HepG2 (cell line): ENCODE measurements at regions not wholly inside any gene's neighbourhood (a gene's known extent, or its start where the extent isn't known, plus 50 kb on each side); places are given as distances from the start of the nearest gene placed in this dataset.

Source experiments
- ATAC-seq: fragments of 200-7000 bp; cut with Tn5 transposase; 3 replicates; pipeline ENCODE4 v1.9.1; 2020; ENCODE audit warnings: mild to moderate bottlenecking, moderate library complexity
- BruUV-seq: library from RNA; stranded (reverse); fragments of 400-500 nt; replicated peaks from 2 replicates; lab custom pipeline; 2021; lab: Mats Ljungman, UMichigan
- CTCF ChIA-PET: fragments of 300-600 bp; formaldehyde crosslinking; extraction: SDS; loops from one replicate; lab custom pipeline; 2021; ENCODE audit warnings: low total read pairs, inconsistent platforms, low intra/inter-chr PET ratio; lab: Yijun Ruan, JAX
- POLR2A ChIA-PET: fragments of 350-600 bp; sonication (Branson Sonifier 250); formaldehyde crosslinking; loops from one replicate; lab custom pipeline; 2020; ENCODE audit warnings: antibody characterized with exemption, inconsistent platforms; lab: Yijun Ruan, JAX
- DNase-seq: peaks from one replicate; pipeline ENCODE4 v3.0.0-alpha.2; 2015; ENCODE audit warnings: low spot score
- FAIRE-seq: peaks from 3 replicates; lab custom pipeline; 2011; peaks lifted over from hg19 to GRCh38; lab: Jason Lieb, UNC
- H2AFZ ChIP-seq: one replicate; pipeline ENCODE4 v1.6.1; 2011; ENCODE audit warnings: low read length, inconsistent platforms
- H3K27ac ChIP-seq: fragments of 300-600 bp; 3 replicates; pipeline ENCODE4 v1.8.0; 2011; ENCODE audit warnings: mixed run types, mild to moderate bottlenecking, mixed read lengths, low read length, inconsistent platforms; ENCODE audit not compliant: insufficient read depth; ENCODE audit errors: extremely low read length
- H3K27me3 ChIP-seq, 2 experiments: fragments of 200-600 bp in 1 of 2; 2 replicates in 1 of 2; 3 replicates in 1 of 2; pipeline versions ENCODE4 v1.6.0 to v1.8.0; 2011; ENCODE audit warnings: low read length in 2 of 2, mild to moderate bottlenecking in 2 of 2, moderate library complexity in 2 of 2, inconsistent platforms in 1 of 2; ENCODE audit not compliant: insufficient read depth in 2 of 2, control insufficient read depth in 1 of 2
- H3K36me3 ChIP-seq, 2 experiments: fragments of 200-600 bp in 1 of 2; replicated peaks in 1 of 2; 2 replicates in 1 of 2; 3 replicates in 1 of 2; pipeline versions ENCODE4 v1.5.1 to v1.8.0; 2011; ENCODE audit warnings: low read length in 2 of 2, inconsistent platforms in 1 of 2; ENCODE audit not compliant: insufficient read depth in 2 of 2, control insufficient read depth in 1 of 2
- H3K4me1 ChIP-seq: 2 replicates; pipeline ENCODE4 v1.5.1; 2012; ENCODE audit warnings: low read length, inconsistent platforms; ENCODE audit not compliant: insufficient read depth
- H3K4me2 ChIP-seq: 2 replicates; pipeline ENCODE4 v1.6.0; 2011; ENCODE audit warnings: low read depth, low read length, inconsistent platforms
- H3K4me3 ChIP-seq, 3 experiments: fragments of 200-600 bp in 1 of 3; sonication (generic), shearing (Covaris generic) in 1 of 3; replicated peaks in 1 of 3; 2 replicates each; pipeline ENCODE4 v1.5.1; 2011 to 2016; ENCODE audit warnings: low read length in 3 of 3, inconsistent platforms in 2 of 3, low read depth in 2 of 3, mild to moderate bottlenecking in 2 of 3, control low read depth in 1 of 3, mixed read lengths in 1 of 3; ENCODE audit not compliant: insufficient read depth in 1 of 3
- H3K79me2 ChIP-seq: one replicate; pipeline ENCODE4 v1.6.1; 2011; ENCODE audit warnings: low read length, inconsistent platforms; ENCODE audit not compliant: insufficient read depth
- H3K9ac ChIP-seq: 2 replicates; pipeline ENCODE4 v1.6.0; 2011; ENCODE audit warnings: mild to moderate bottlenecking, low read depth, low read length, inconsistent platforms; ENCODE audit not compliant: insufficient read depth
- H3K9me3 ChIP-seq: 2 replicates; pipeline ENCODE4 v1.5.1; 2012; ENCODE audit warnings: mild to moderate bottlenecking, low read length
- H4K20me1 ChIP-seq: 2 replicates; pipeline ENCODE4 v1.6.0; 2011; ENCODE audit warnings: inconsistent platforms, mild to moderate bottlenecking, low read length, moderate library complexity; ENCODE audit not compliant: insufficient read depth
- ATF5 ChIP-seq: sonication (generic); formaldehyde crosslinking; IDR thresholded peaks from 2 replicates; pipeline ENCODE4 v1.4.0; 2020; ENCODE audit warnings: mild to moderate bottlenecking, low read depth, missing genetic modification reagents
- ELF4 ChIP-seq: sonication (generic); formaldehyde crosslinking; IDR thresholded peaks from 2 replicates; pipeline ENCODE4 v1.5.0; 2020; ENCODE audit warnings: missing genetic modification reagents, mild to moderate bottlenecking, moderate library complexity, borderline replicate concordance
- GABPA ChIP-seq, 2 experiments: IDR thresholded peaks; 2 replicates each; pipeline ENCODE4 v1.6.1; 2011 to 2016; ENCODE audit warnings: low read depth in 2 of 2, low read length in 1 of 2, missing biosample characterization in 1 of 2, missing genetic modification characterization in 1 of 2
- HNF1B ChIP-seq: sonication (generic); formaldehyde crosslinking; IDR thresholded peaks from 2 replicates; pipeline ENCODE4 v1.5.1; 2020; ENCODE audit warnings: mild to moderate bottlenecking, moderate library complexity, missing genetic modification reagents
- ISX ChIP-seq: sonication (generic); formaldehyde crosslinking; conservative IDR thresholded peaks from 2 replicates; pipeline ENCODE4 v1.5.0; 2020; ENCODE audit warnings: missing genetic modification reagents
- MEIS1 ChIP-seq: sonication (generic); formaldehyde crosslinking; IDR thresholded peaks from 2 replicates; pipeline ENCODE4 v1.9.0; 2021; ENCODE audit warnings: mild to moderate bottlenecking, missing genetic modification reagents, moderate library complexity, borderline replicate concordance
- MEIS2 ChIP-seq: sonication (generic); formaldehyde crosslinking; IDR thresholded peaks from 2 replicates; pipeline ENCODE4 v1.9.0; 2021; ENCODE audit warnings: mild to moderate bottlenecking, missing genetic modification reagents
- MLXIP ChIP-seq: sonication (generic); formaldehyde crosslinking; IDR thresholded peaks from 2 replicates; pipeline ENCODE4 v1.9.0; 2021; ENCODE audit warnings: missing genetic modification reagents, borderline replicate concordance
- PBX2 ChIP-seq: IDR thresholded peaks from 2 replicates; pipeline ENCODE4 v1.6.1; 2016; ENCODE audit warnings: control low read depth
- PHF5A ChIP-seq: IDR thresholded peaks from one replicate; pipeline ENCODE4 v1.6.1; 2018; ENCODE audit warnings: low read depth, missing genetic modification reagents; ENCODE audit not compliant: unreplicated experiment
- THRA ChIP-seq: sonication (generic); formaldehyde crosslinking; IDR thresholded peaks from 2 replicates; pipeline ENCODE4 v1.4.0; 2020; ENCODE audit warnings: missing genetic modification reagents, borderline replicate concordance
- ZMYM3 ChIP-seq: sonication (generic); formaldehyde crosslinking; IDR thresholded peaks from 2 replicates; pipeline ENCODE4 v1.5.1; 2020; ENCODE audit warnings: mild to moderate bottlenecking, missing genetic modification reagents
- ZNF572 ChIP-seq: sonication (generic); formaldehyde crosslinking; IDR thresholded peaks from 2 replicates; pipeline ENCODE4 v1.5.1; 2020; ENCODE audit warnings: mild to moderate bottlenecking, missing genetic modification reagents
- ZNF597 ChIP-seq: sonication (generic); formaldehyde crosslinking; IDR thresholded peaks from 2 replicates; pipeline ENCODE4 v1.5.0; 2020; ENCODE audit warnings: missing genetic modification reagents
- ZNF747 ChIP-seq: sonication (generic); formaldehyde crosslinking; IDR thresholded peaks from 2 replicates; pipeline ENCODE4 v1.8.1; 2023; ENCODE audit warnings: missing genetic modification reagents, mild to moderate bottlenecking, borderline replicate concordance
- ZSCAN29 ChIP-seq: sonication (generic); formaldehyde crosslinking; conservative IDR thresholded peaks from 2 replicates; pipeline ENCODE4 v1.4.0; 2020; ENCODE audit warnings: mild to moderate bottlenecking, missing genetic modification reagents
- in situ Hi-C: cut with HindIII; loops from 2 replicates; pipeline ENCODE4 v1.10.0; 2017; ENCODE audit warnings: low pct_unique_long_range_greater_than_20kb; ENCODE audit not compliant: extremely low pct_ligation_motif_present
- intact Hi-C: fragments of 100-400 bp; cut with micrococcal nuclease; formaldehyde crosslinking; loops from one replicate; pipeline ENCODE4 v1.10.0; 2022; ENCODE audit not compliant: unreplicated experiment

GRCh38 chr5:111928511-111928910 is 171.5 kb upstream of the NREP start:
- Histone ChIP-seq H3K79me2 (no peaks in the 10 kb centered on the region), H3K9ac (no peak overlapping the region), H3K4me3 (no peak overlapping the region), H2AFZ (no peak overlapping the region), H3K27ac (no peak overlapping the region), H3K4me1 (no peaks in the 10 kb centered on the region), H3K27me3 (no peaks in the 10 kb centered on the region; a peak in 1 of 5 replicates), H3K4me2 (no peak overlapping the region), H3K36me3 (no peaks in the 10 kb centered on the region), H3K9me3 (no peaks in the 10 kb centered on the region), H4K20me1 (no peaks in the 10 kb centered on the region)
- FAIRE-seq (no peak), ATAC-seq (no peak), DNase-seq (no peak)
- BruUV-seq = no TSS peak
- intact Hi-C loops = no loop called here
- POLR2A ChIA-PET = no interaction called here
- in situ Hi-C loops = no loop called here
- CTCF ChIA-PET = no interaction called here
- no peak for TF ChIP-seq ZMYM3 (CRISPR knock-in tag)
- TF ChIP-seq GABPA (IDR thresholded peaks at IDR 0.05; ENCODE audit: low read depth, low read length) = no peak
- no peak for TF ChIP-seq GABPA (CRISPR knock-in tag; IDR thresholded peaks at IDR 0.05; ENCODE audit: low read depth)
- no peak for TF ChIP-seq ZNF597
- no peak for TF ChIP-seq PBX2
- TF ChIP-seq MEIS1 (CRISPR knock-in tag) = no peak
- no peak for TF ChIP-seq ZNF572 (CRISPR knock-in tag)
- no peak for TF ChIP-seq MLXIP (CRISPR knock-in tag)
- TF ChIP-seq PHF5A (CRISPR knock-in tag) = no peak
- TF ChIP-seq ZNF747 (CRISPR knock-in tag) = no peak
- TF ChIP-seq ZSCAN29 (CRISPR knock-in tag) = no peak
- no peak for TF ChIP-seq MEIS2
- no peak for TF ChIP-seq HNF1B (CRISPR knock-in tag)
- TF ChIP-seq ATF5 (CRISPR knock-in tag) = no peak
- TF ChIP-seq THRA (CRISPR knock-in tag) = no peak
- TF ChIP-seq ELF4 (CRISPR knock-in tag) = no peak
- no peak for TF ChIP-seq ISX (CRISPR knock-in tag)
